ENCODE measurements at regions not wholly inside any gene's neighbourhood (a gene's known extent, or its start where the extent isn't known, plus 50 kb on each side); places are given as distances from the start of the nearest gene placed in this dataset.

GRCh38 chr6:21972516-21972915 lies 324.3 kb downstream of the PRL start:
- no peak overlapping the region for H3K27ac ChIP-seq
- DNase-seq (no peak), ATAC-seq (no peak)
- TF ChIP-seq, protein P1, sequence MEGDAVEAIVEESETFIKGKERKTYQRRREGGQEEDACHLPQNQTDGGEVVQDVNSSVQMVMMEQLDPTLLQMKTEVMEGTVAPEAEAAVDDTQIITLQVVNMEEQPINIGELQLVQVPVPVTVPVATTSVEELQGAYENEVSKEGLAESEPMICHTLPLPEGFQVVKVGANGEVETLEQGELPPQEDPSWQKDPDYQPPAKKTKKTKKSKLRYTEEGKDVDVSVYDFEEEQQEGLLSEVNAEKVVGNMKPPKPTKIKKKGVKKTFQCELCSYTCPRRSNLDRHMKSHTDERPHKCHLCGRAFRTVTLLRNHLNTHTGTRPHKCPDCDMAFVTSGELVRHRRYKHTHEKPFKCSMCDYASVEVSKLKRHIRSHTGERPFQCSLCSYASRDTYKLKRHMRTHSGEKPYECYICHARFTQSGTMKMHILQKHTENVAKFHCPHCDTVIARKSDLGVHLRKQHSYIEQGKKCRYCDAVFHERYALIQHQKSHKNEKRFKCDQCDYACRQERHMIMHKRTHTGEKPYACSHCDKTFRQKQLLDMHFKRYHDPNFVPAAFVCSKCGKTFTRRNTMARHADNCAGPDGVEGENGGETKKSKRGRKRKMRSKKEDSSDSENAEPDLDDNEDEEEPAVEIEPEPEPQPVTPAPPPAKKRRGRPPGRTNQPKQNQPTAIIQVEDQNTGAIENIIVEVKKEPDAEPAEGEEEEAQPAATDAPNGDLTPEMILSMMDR (IDR thresholded peaks at IDR 0.05): no peak
- intact Hi-C loops (cut with DNase I): no loop called here
- no peak overlapping the region for H3K4me3 ChIP-seq
- H3K36me3 ChIP-seq: no peaks in the 10 kb centered on the region
- H3K4me1 ChIP-seq: peaks cover 7% of the 10 kb centered on the region
- H3K9me3 ChIP-seq: no peaks in the 10 kb centered on the region
- no peaks in the 10 kb centered on the region for H3K27me3 ChIP-seq (ENCODE audit: low read depth)

GRCh38 chr6:21977346-21977745 lies 319.5 kb downstream of the PRL start:
- intact Hi-C loops (cut with DNase I): no loop called here
- H3K27ac ChIP-seq: no peak overlapping the region
- H3K9me3 ChIP-seq: no peaks in the 10 kb centered on the region
- DNase-seq: no peak
- H3K4me3 ChIP-seq: no peak overlapping the region
- ATAC-seq: no peak
- no peaks in the 10 kb centered on the region for H3K4me1 ChIP-seq
- no peaks in the 10 kb centered on the region for H3K36me3 ChIP-seq
- TF ChIP-seq, protein P1 (IDR thresholded peaks at IDR 0.05): no peak
- H3K27me3 ChIP-seq (ENCODE audit: low read depth): no peaks in the 10 kb centered on the region

- Histone ChIP-seq H3K4me1 (peaks cover under 1% of the 10 kb centered on the region), H3K27me3 (ENCODE audit: low read depth) (no peaks in the 10 kb centered on the region), H3K9me3 (no peaks in the 10 kb centered on the region), H3K36me3 (no peaks in the 10 kb centered on the region), H3K4me3 (no peak overlapping the region), H3K27ac (no peak overlapping the region)
- TF ChIP-seq, protein P1 (IDR thresholded peaks at IDR 0.05): no peak
- intact Hi-C loops (cut with DNase I): no loop called here
- DNase-seq (no peak), ATAC-seq (no peak)
Observed at GRCh38 chr6:21981235-21981833, 315.5 kb downstream of the PRL start.

GRCh38 chr6:21984135-21984534 lies 312.7 kb downstream of the PRL start:
- no peak for DNase-seq

DNA sequence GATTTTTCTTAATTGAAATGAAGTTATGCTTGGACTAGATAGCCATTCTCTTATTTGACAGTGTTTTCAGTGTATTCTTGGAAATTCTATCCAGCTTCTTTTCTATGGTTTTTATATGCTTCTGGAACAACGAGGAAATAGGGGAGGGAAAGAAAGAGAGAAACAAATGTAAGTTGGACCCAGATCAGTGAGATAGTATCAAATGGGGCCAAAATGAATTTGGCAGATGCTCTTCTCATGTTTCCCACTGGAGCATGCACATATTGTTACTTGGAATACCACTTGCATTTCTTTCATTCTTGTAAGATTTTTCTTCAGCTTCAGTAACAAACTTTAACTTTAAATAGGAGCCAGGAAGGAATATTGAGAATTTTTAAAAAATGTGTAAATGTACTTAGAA lies 312.3 kb downstream of the PRL start:
- Histone ChIP-seq H3K27ac (no peak overlapping the region), H3K36me3 (no peaks in the 10 kb centered on the region), H3K9me3 (no peaks in the 10 kb centered on the region), H3K4me3 (no peak overlapping the region), H3K27me3 (ENCODE audit: low read depth) (no peaks in the 10 kb centered on the region), H3K4me1 (peaks cover 17% of the 10 kb centered on the region)
- no peak for ATAC-seq
- intact Hi-C loops (cut with DNase I): no loop called here
- TF ChIP-seq, protein P1 (IDR thresholded peaks at IDR 0.05): no peak
- DNase-seq: no peak

More at GRCh38 chr6:21984135-21984534, 312.7 kb downstream of the PRL start:
- no peaks in the 10 kb centered on the region for H3K36me3 ChIP-seq
- no peak for ATAC-seq
- TF ChIP-seq, protein P1 (IDR thresholded peaks at IDR 0.05): no peak
- intact Hi-C loops (cut with DNase I): no loop called here
- H3K4me3 ChIP-seq: no peak overlapping the region
- H3K27ac ChIP-seq: no peak overlapping the region
- H3K9me3 ChIP-seq: no peaks in the 10 kb centered on the region
- H3K4me1 ChIP-seq: peaks cover 17% of the 10 kb centered on the region
- H3K27me3 ChIP-seq (ENCODE audit: low read depth): no peaks in the 10 kb centered on the region

Measured in lower lobe of right lung (tissue), 2 donors.